ENCODE measurements at regions not wholly inside any gene's neighbourhood (a gene's known extent, or its start where the extent isn't known, plus 50 kb on each side); places are given as distances from the start of the nearest gene placed in this dataset.

DNA sequence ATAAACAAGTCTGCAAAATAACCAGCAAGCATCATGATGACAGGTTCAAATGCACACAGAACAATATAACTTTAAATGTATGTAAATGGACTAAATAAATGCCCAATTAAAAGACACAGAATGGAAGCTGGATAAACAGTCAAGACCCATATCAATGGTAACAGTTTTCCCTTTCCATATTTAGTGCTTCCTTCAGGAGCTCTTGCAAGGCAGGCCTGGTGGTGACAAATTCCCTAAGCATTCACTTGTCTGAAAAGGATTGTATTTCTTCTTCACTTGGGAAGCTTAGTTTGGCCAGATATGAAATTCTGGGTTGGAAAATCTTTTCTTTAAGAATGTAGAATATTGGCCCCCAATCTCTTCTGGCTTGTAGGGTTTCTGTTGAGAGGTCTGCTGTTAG is 120.2 kb upstream of the RASA1 start:
- DNase-seq, result no peak
- intact Hi-C loops (cut with DNase I), result no loop called here
- H3K9me3 ChIP-seq, result no peaks in the 10 kb centered on the region
- TF ChIP-seq, protein P1, sequence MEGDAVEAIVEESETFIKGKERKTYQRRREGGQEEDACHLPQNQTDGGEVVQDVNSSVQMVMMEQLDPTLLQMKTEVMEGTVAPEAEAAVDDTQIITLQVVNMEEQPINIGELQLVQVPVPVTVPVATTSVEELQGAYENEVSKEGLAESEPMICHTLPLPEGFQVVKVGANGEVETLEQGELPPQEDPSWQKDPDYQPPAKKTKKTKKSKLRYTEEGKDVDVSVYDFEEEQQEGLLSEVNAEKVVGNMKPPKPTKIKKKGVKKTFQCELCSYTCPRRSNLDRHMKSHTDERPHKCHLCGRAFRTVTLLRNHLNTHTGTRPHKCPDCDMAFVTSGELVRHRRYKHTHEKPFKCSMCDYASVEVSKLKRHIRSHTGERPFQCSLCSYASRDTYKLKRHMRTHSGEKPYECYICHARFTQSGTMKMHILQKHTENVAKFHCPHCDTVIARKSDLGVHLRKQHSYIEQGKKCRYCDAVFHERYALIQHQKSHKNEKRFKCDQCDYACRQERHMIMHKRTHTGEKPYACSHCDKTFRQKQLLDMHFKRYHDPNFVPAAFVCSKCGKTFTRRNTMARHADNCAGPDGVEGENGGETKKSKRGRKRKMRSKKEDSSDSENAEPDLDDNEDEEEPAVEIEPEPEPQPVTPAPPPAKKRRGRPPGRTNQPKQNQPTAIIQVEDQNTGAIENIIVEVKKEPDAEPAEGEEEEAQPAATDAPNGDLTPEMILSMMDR (IDR thresholded peaks at IDR 0.05), result no peak
- peaks cover 0 to 14% (median 0%) of the 10 kb centered on the region in 9 donors for H3K4me1 ChIP-seq
- H3K36me3 ChIP-seq, result no peaks in the 10 kb centered on the region
- H3K27ac ChIP-seq, result no peak overlapping the region
- no peaks in the 10 kb centered on the region for H3K27me3 ChIP-seq
- ATAC-seq, result no peak
- no peak overlapping the region for H3K4me3 ChIP-seq

DNA sequence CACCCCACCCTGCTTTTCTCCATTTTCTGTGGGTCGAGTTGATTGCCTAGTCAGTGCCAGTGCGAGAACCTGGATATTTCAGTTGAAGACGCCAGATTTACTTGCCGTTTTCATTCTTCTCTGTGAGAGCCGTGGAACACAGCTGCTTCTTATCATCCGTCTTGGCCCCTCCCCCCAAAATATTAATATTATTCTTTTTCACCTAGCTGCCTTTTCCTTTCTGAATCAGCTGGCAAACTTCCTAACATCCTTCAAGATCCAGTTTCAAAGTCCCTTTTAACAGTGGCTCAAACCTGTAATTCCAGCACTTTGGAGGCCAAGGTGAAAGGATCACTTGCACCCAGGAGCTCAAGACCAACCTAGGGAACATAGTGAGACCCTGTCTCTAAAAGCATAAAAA is 117.1 kb upstream of the RASA1 start:
- peaks cover 0 to 16% (median 0%) of the 10 kb centered on the region in 9 donors for H3K4me1 ChIP-seq
- TF ChIP-seq, protein P1 (IDR thresholded peaks at IDR 0.05), result no peak
- no peak overlapping the region for H3K4me3 ChIP-seq
- no peaks in the 10 kb centered on the region for H3K27me3 ChIP-seq
- no peak overlapping the region for H3K27ac ChIP-seq
- 61 to 75% methylated on average over 6 of the region's 6 CpGs for WGBS, 2 donors
- DNase-seq (no peak), ATAC-seq (no peak)
- H3K36me3 ChIP-seq, result no peaks in the 10 kb centered on the region
- no peaks in the 10 kb centered on the region for H3K9me3 ChIP-seq
- intact Hi-C loops (cut with DNase I), result no loop called here

DNA sequence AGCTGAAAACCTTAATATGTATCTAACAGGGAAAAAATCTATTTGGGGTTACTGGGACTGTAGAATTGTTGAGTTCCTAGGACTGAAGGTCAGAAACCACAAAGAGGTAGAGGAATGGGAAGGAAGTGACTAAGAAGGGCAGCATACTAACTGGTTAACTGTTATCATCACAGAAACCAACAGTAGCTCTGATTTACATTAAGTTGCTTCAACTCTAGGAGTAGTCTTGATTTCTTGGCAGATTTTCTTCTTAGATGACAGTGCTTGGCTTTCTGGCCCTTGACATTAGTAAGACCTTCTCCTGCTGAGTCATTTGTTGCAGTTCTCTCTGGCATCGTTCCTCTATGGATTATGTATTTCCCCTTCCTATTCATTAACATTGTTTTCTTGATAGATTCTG is 116.1 kb upstream of the RASA1 start:
- H3K4me3 ChIP-seq, result no peak overlapping the region
- H3K27ac ChIP-seq, result no peak overlapping the region
- ATAC-seq (no peak), DNase-seq (no peak)
- H3K4me1 ChIP-seq, result peaks cover 0 to 16% (median 0%) of the 10 kb centered on the region in 9 donors
- no peaks in the 10 kb centered on the region for H3K36me3 ChIP-seq
- H3K27me3 ChIP-seq, result no peaks in the 10 kb centered on the region
- WGBS, 2 donors, result 30 to 48% methylated on average over 1 of the region's 1 CpG
- no peaks in the 10 kb centered on the region for H3K9me3 ChIP-seq
- intact Hi-C loops (cut with DNase I), result no loop called here
- TF ChIP-seq, protein P1 (IDR thresholded peaks at IDR 0.05), result no peak

DNA sequence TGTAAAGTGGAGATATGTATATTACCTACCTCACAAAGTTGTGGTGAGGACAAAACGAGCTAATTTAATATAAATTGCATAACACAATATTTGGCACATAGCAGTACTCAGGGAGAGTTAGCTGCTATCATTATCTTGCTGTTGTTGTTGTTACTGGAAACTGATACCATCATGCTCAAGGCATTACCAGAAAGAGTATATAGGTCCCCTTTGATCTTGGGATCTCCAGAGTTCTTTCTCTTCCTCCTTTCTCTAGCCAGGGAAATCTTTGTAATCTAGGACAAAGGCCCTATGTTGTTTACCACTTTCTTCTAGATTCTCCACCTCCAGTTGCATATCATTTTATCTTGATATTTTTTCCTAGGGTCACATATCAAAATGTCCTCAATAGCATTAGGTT is 114.8 kb upstream of the RASA1 start:
- peaks cover 0 to 16% (median 0%) of the 10 kb centered on the region in 9 donors for H3K4me1 ChIP-seq
- no peaks in the 10 kb centered on the region for H3K36me3 ChIP-seq
- WGBS, 2 donors, result 64 to 66% methylated on average over 1 of the region's 1 CpG
- H3K9me3 ChIP-seq, result no peaks in the 10 kb centered on the region
- ATAC-seq, result no peak
- H3K27ac ChIP-seq, result no peak overlapping the region
- no peak for DNase-seq
- H3K4me3 ChIP-seq, result no peak overlapping the region
- TF ChIP-seq, protein P1 (IDR thresholded peaks at IDR 0.05), result no peak
- no peaks in the 10 kb centered on the region for H3K27me3 ChIP-seq
- intact Hi-C loops (cut with DNase I), result no loop called here

DNA sequence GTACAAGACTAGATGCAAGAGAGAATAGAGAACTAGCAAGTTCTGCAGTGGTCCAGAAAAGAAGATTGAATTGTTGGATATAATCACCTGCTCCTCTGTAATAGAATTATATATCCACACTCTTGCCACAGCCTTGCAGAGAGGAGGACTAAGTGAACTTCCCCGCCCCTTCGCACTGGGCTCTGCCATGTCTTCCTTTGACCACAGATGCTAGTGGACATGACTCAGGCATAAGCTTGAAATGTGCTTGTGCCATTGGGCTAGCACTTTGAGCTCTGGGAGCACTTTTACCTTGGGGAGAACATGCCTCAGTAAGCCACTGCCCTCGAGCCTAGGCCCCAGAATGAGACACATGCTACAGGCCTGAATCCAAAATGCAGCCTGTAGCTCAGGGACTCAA is 113.5 kb upstream of the RASA1 start:
- 86 to 88% methylated on average over 3 of the region's 3 CpGs for WGBS, 2 donors
- DNase-seq (no peak), ATAC-seq (no peak)
- peaks cover 0 to 16% (median 0%) of the 10 kb centered on the region in 9 donors for H3K4me1 ChIP-seq
- no peaks in the 10 kb centered on the region for H3K9me3 ChIP-seq
- H3K27me3 ChIP-seq, result no peaks in the 10 kb centered on the region
- no peaks in the 10 kb centered on the region for H3K36me3 ChIP-seq
- no peak overlapping the region for H3K27ac ChIP-seq
- TF ChIP-seq, protein P1 (IDR thresholded peaks at IDR 0.05), result no peak
- no peak overlapping the region for H3K4me3 ChIP-seq
- intact Hi-C loops (cut with DNase I), result no loop called here

All from heart right ventricle (tissue), 16 donors.